GM10847 (cell line): ENCODE measurements at regions not wholly inside any gene's neighbourhood (a gene's known extent, or its start where the extent isn't known, plus 50 kb on each side); places are given as distances from the start of the nearest gene placed in this dataset.

Source experiments
- POLR2A ChIP-seq: IDR thresholded peaks from 2 replicates; pipeline ENCODE4 v1.6.1; 2011; ENCODE audit not compliant: insufficient read length; ENCODE audit errors: extremely low read depth

DNA sequence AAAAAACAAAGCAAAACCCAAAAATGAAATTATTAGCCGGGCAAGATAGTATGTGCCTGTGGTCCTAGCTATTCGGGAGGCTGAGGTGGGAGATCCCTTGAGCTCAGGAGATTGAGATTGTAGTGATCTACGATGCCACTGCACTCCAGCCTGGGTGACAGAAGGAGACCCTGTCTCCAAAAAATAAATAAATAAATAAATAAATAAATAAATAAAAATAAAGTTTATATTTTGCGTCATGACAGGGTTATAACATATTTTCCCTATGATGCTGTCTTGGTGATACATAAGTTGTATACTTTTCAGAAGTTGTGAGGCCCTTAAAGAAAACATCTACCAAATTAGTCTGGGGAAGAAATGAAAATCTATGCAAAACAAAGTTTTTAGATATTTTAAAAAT lies 94.5 kb upstream of the MKLN1 start:
- no peak for TF ChIP-seq POLR2A

DNA sequence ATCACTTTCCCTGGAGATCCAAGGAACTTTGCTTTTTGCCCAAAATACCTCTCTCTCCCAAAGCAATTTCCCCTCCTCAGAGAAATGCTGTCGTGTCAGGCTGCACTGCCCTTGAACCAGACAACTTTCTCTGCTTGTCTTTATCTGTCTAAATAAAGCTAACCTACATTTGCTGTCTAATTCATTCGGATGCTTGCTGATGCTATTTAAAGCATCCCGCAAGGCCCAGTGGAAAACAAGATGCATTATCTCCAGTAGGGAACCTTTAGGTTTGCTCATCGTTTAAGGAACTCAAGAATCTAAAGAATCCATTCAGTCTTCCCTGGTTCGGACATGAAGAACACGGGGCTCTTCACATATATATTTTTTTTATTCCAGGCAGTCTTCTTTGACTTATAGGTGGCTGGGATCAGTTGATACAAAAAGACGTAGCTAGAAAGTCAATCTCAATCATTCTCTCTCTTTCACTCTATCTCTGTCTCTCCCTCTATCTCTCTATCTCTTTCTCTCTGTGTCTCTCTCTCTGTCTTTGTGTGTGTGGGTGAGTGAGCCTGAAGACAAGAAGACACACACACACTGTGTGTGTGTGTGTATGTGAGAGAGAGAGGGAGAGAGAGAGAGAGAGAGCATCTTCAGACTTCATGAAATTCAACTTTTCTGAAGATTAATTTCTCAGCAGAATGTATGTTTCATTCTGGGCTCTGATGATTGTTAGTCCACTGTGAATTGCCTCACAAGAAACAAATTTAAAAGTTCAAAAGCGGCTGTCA lies 92.8 kb upstream of the MKLN1 start:
- TF ChIP-seq POLR2A = no peak

- no peak for TF ChIP-seq POLR2A
These were observed 92.0 kb upstream of the MKLN1 start for GRCh38 chr7:131235489-131236317.

DNA sequence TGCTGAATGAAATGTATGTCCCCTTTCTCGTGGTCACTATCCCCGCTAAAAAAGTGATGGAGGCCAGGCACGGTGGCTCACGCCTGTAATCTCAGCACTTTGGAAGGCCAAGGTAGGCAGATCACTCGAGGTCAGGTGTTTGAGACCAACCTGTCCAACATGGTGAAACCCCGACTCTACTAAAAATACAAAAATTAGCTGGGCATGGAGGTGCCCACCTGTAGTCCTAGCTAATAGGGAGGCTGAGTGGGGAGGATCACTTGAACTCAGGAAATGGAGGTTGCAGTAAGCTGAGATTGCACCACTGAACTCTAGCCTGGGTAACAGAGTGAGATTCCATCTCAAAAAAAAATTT lies 91.4 kb upstream of the MKLN1 start:
- TF ChIP-seq POLR2A = no peak

- no peak for TF ChIP-seq POLR2A
These were observed 89.2 kb upstream of the MKLN1 start for GRCh38 chr7:131238347-131238931.

DNA sequence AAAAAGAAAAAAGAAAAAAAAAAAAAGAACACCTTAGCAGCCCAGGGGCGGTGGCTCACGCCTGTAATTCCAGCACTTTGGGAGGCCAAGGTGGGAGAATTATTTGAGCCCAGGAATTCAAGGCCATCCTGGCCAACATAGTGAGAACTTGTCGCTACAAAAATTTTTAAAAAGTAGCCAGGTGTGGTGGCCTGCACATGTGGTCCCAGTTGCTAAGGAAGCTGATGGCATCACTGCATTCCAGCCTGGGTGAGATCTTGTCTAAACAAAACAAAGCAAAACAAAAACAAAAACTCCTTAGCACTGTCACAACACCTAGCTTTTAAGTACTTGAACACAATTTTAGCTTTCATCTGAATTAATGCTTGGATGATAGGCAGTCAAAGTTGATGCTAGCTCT lies 86.3 kb upstream of the MKLN1 start:
- no peak for TF ChIP-seq POLR2A

GRCh38 chr7:131242123-131242650 lies 85.5 kb upstream of the MKLN1 start:
- no peak for TF ChIP-seq POLR2A

DNA sequence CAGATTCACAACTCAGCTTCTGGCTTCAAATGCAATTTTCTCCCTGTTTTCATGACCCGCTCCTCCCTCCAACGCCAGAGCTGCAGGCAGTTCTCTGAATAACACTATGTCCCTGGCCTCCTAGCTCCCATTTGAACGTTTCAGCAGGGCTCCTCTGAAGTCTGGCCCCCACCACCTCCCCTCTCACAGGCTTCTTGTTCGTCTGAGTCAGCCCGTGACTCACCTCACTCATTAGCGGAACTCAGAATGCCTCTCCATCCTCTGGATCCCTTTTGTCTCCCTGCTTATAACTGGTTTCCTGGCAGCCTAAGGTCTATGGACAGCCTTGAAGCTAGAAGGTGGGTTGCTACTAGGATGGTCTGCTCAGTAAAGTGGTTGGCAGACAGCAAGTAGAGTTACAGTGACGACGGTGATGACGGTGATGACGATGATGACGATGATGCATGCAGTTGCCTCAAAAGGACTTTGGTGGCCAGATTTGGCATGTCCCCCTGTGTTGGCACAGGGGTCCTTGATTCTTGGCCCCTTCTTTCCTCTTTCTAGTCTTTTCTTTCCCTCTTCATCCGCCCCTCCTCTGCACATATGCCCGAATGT lies 83.3 kb upstream of the MKLN1 start:
- no peak for TF ChIP-seq POLR2A

- no peak for TF ChIP-seq POLR2A
These were observed 78.7 kb upstream of the MKLN1 start for GRCh38 chr7:131249003-131249402.

- TF ChIP-seq POLR2A = no peak
These were observed 78.2 kb upstream of the MKLN1 start for GRCh38 chr7:131249483-131249882.

- TF ChIP-seq POLR2A = no peak
These were observed 77.3 kb upstream of the MKLN1 start for GRCh38 chr7:131250331-131250730.

- TF ChIP-seq POLR2A = no peak
These were observed 76.3 kb upstream of the MKLN1 start for GRCh38 chr7:131251371-131251770.

DNA sequence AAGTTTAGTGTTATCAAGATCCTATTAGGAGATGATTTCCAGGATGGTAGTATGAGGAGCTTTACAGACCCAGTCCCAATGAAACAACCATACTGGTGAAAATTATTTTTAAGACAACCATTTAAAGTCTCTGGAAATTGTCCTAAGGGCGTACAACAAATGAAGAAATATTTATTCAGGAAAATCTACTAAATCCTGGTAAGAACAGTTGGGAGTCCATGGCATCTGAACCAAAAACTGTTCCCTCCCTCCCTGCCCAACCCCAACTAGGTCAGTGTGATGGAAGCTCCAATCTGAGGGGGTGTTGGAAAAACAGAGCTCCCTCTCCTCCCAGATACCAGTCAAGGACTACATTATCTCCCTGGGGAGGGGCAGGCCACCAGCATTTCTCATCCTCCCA lies 74.7 kb upstream of the MKLN1 start:
- no peak for TF ChIP-seq POLR2A

DNA sequence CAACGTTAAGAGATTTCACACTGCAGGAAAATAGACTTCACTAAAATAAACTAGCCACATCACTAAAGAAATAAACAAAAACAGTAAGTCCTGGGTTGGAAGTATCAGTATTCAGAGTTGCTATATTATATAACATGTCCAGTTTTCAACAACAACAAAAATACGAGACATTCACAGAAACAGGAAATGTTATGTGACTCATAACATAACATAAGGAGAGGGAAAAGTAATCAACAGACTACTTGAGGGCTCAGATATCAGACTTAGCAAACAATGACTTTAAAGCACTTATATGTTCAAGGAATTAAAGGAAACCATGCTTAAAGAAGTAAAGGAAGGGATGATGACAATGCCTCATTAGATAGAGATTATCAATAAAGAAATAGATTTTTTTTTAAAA lies 73.5 kb upstream of the MKLN1 start:
- no peak for TF ChIP-seq POLR2A

DNA sequence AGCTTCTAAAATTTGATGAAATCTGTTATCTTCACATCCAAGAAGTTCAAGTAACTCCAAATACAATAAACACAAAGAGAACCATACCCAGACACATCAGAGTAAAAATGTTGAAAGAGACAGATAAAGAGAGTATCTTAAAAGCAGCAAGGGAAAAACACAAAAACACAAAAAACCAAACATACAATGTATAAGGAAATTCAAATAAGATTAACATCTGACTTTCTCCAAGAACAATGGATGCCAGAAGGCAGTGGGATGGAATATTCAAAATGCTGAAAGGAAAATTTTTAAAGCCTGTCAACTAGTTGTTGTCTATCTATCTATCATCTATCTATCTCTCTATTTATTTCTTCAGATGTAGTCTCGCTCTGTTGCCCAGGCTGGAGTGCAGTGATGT lies 72.4 kb upstream of the MKLN1 start:
- no peak for TF ChIP-seq POLR2A
